GM21529 (cell line): ENCODE measurements at regions not wholly inside any gene's neighbourhood (a gene's known extent, or its start where the extent isn't known, plus 50 kb on each side); places are given as distances from the start of the nearest gene placed in this dataset.

Experiments used
- ATAC-seq: cut with Tn5 transposase; IDR thresholded peaks from one replicate; pipeline ENCODE4 v1.9.1; 2021; ENCODE audit not compliant: unreplicated experiment

DNA sequence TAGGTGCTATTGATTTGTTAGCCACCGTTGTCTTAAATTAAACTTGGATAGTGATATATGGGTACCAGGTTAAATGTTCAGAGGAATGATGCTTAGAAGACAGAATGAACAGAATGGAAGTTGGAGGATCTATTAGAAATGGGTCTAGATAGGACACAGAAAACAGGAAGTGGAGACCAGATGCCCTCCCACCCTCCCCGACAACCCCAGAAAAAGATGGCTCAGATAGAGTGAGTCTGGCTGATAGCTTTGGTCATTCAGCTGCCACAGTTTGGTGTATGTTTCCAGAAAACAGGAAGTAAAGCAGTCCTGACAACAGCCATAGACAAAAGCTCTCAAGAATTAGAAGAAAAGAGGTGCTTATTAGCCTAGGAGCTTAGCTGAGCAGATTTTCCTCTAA lies 71.5 kb upstream of the DSG1 start:
- ATAC-seq = no peak

DNA sequence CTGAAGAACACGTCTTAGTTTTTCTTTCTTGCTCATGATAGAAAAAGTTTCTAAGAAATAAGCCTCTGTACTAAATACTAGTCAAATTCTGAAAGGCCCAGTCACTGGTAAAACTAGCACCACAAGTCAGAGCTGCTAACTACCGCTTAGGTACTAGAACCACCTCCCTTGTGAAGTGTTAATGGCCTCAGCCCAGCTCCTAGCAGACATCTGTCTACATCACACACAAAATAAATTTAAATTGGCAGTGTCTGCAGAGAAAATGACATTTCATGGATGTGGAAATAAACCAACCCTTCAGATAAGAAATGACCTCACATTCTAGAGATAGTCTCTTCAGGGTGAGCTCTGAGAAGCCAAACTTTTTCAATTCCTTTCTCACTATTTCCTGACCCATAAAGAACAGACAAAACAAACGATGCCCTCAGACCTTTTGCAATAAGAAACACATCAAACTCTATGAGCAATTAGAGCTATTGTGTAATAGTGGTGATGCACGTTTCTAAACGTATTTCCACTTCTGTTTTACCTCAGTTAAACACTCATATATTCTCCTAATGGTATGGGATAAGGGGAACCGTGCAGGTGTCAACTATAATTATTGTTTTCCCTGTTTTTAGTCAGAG lies 70.3 kb upstream of the DSG1 start:
- no peak for ATAC-seq

DNA sequence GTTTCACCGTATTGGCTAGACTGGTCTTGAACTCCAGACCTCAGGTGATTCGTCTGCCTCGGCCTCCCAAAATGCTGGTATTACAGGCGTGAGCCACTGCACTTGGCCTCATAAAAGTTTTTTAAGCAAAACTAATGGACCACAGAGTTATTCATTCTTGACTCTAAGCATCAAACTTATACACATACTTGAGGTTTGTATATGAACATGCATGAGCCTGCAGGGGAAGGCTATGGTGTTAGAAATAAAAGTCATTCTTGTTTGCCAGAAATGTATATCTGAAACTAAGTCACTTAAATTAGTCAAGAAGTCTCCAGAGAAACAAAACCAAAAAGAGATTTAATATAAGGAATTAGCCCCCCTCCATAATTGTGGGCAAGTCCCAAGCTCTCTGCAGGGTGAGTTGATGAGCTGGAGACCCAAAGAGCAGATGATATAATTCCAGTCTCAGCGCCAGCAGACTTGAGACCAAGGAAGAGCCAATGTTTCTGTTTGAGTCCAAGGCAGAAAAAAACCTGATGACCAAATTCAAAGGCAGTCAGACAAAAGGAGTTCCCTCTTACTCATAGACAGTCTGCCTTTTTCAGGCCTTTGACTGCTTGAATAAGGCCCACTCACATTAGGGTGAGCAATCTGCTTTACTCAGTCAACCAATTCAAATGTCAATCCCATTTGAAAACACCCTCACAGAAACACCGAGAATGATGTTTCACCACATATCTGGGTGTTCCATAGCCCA lies 69.0 kb upstream of the DSG1 start:
- no peak for ATAC-seq

DNA sequence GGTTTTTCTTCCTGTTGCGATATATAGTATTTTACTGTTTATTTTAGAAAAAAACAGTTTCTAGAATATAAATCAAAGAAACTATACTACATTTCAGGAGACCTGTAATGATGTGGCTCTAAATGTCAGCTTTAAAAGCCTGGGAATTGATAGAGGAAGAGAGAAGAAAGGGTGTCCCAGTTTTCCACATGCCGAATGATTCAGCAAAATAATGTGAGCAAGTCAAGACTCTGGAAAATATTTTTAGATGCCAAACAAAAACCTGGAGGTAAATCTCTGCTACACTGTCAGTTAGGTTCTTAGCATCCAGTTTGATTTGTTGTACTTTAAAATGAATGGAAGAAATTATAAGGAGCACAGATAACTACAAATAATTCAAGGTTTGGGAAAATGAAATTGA lies 67.1 kb upstream of the DSG1 start:
- ATAC-seq = no peak

DNA sequence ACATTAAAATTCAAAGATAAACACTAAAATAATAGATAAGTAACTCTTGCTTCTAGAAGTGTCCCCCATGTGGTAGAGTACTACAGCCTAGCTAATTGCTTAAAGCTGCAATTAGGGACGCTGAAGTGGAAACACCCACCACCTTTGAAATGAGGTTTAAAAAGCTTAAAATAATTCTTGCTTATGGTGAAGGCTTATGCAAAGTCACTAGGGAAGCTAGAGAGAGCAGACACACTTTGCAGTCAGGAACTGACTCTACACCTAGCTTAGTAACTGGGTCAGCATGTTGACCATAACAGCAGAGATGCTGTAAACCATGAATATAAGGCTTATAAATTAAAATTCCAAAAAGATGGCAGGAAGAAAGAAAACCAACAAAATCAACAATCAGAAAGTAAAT lies 65.4 kb upstream of the DSG1 start:
- peak; percentile 41 for ATAC-seq

DNA sequence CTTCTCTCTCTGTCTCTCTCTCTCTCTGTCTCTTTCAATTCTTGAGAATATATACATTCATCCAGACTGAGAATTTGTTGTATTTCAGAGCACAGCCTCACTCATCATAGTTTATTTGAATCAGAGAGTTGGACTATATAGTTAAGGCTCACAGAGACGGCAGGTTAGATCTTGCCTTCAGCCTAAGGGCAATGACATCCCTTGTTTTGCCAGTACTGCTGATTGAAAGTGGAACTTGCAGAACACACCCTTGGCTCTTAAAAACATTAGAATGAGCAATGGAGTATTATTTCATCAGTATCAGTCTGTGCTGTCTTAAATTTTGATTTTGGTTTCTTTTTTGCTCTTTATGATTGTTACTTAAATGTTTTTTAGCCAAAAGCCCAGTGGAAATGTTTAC lies 62.0 kb upstream of the DSG1 start:
- no peak for ATAC-seq

DNA sequence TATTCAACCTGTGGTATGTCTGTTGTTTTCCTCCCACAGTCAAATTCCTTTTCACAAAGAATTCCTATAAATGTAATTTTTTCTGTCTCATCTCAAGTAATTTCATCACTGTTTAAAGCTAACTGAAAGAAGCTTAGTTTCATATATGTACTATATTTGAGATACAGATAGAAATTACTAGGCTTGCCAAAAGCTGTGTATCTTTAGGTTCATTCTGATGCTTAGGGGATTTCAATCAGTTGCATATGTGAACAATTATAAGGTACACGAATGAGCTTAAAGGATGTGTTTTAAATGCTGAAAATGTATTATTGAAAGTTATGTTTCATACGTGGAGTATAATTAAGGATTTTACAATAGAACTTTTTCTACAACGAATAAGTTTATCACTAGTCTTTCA lies 59.2 kb upstream of the DSG1 start:
- no peak for ATAC-seq

DNA sequence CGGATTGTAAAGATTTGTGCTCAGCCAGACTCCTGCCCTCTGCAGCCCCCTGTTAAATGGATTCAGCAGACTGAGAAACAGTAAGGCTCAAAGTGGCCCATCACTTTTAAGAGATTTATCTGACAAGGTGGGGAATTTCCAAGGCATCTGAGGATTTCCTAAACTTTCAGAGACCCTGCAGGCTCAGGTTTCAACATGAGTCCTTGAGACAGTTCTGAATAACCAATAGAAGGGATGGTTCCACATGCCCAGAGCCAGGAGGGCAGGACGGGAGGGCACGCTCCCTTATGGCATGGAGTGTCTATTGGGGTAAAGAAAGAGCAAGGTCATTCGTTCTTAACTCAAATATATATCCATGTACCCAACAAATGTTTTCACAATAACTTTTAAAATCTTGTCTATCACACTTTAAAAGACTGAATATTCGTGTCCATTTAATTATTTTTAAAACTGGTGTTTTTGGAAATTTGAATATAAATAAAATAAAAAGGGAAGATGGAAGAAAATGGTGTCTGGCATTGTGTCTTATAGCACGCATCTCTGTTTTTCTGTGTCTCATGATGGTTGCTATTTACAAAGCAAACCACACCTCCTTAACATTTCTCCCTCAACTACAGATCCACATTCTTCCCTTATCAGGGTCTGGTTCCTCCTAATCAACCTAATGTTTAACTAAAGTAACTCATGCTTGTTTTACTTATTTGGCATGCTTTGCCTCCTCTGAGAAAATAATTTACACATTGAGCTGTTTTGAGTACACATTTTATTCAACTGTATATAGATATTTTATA lies 56.0 kb upstream of the DSG1 start:
- ATAC-seq = no peak

DNA sequence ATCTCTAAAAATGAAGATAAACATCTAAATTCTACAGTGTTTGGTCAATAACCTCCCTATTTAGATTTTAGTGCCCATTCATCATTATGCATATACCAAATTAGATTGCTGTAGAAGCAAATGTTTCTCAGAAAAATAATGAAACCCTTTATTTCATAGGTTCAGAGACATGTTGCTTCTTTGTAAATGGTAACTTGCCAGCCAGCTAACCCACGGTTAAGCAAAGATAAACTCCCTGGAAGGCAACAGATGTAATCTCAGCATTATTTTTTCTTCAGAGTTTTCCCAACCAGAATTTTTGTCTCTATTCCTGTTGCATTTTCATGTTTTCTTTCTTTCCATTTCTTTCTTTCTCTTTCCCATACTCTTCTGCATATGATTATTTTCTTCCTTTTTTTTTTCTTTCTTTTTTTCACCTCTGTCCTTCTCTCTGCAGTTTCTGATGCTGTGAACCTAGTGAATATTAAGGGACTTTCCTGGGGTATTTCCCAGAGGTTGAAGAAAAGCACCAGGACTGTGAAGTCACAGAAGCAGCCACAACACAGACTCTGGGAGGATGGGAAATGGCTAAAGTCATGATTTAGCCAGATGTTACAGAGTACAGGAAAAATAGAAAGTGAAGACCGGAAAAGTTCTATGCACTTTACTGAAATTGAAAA lies 50.0 kb upstream of the DSG1 start:
- peak; percentile 77 for ATAC-seq
